IPS-15b (cell line): ENCODE measurements at regions not wholly inside any gene's neighbourhood (a gene's known extent, or its start where the extent isn't known, plus 50 kb on each side); places are given as distances from the start of the nearest gene placed in this dataset.

Experiments used
- H3K27me3 ChIP-seq: one replicate; pipeline ENCODE4 v1.6.1; 2013; ENCODE audit warnings: low read length; ENCODE audit not compliant: control insufficient read depth, insufficient read depth
- H3K36me3 ChIP-seq: one replicate; pipeline ENCODE4 v1.6.1; 2013; ENCODE audit warnings: low read length; ENCODE audit not compliant: control insufficient read depth, insufficient read depth
- H3K4me1 ChIP-seq: one replicate; pipeline ENCODE4 v1.6.1; 2013; ENCODE audit warnings: mild to moderate bottlenecking, low read length; ENCODE audit not compliant: control insufficient read depth, insufficient read depth
- H3K4me3 ChIP-seq: one replicate; pipeline ENCODE4 v1.5.1; 2013; ENCODE audit warnings: low read depth, low read length
- H3K9ac ChIP-seq: one replicate; pipeline ENCODE4 v1.6.1; 2013; ENCODE audit warnings: low read depth, mild to moderate bottlenecking, low read length
- H3K9me3 ChIP-seq: one replicate; pipeline ENCODE4 v1.6.1; 2013; ENCODE audit warnings: mild to moderate bottlenecking, low read length; ENCODE audit not compliant: control insufficient read depth, insufficient read depth

- no peaks in the 10 kb centered on the region for H3K9me3 ChIP-seq
- H3K4me1 ChIP-seq = no peaks in the 10 kb centered on the region
- no peak overlapping the region for H3K9ac ChIP-seq
- H3K4me3 ChIP-seq = no peak overlapping the region
- H3K27me3 ChIP-seq = no peaks in the 10 kb centered on the region
- no peaks in the 10 kb centered on the region for H3K36me3 ChIP-seq
These were observed 304.2 kb downstream of the DNAH5 start for GRCh38 chr5:13640270-13640669.

GRCh38 chr5:13632676-13633075, 311.8 kb downstream of the DNAH5 start:
- Histone ChIP-seq H3K9me3 (no peaks in the 10 kb centered on the region), H3K4me1 (no peaks in the 10 kb centered on the region), H3K9ac (no peak overlapping the region)

GRCh38 chr5:13629218-13629617, 315.3 kb downstream of the DNAH5 start:
- H3K27me3 ChIP-seq = no peaks in the 10 kb centered on the region
- H3K9ac ChIP-seq = no peak overlapping the region
- H3K9me3 ChIP-seq = no peaks in the 10 kb centered on the region
- H3K4me3 ChIP-seq = no peak overlapping the region
- H3K36me3 ChIP-seq = no peaks in the 10 kb centered on the region
- H3K4me1 ChIP-seq = no peaks in the 10 kb centered on the region

More at GRCh38 chr5:13632676-13633075, 311.8 kb downstream of the DNAH5 start:
- H3K27me3 ChIP-seq = no peaks in the 10 kb centered on the region
- H3K36me3 ChIP-seq = no peaks in the 10 kb centered on the region
- H3K4me3 ChIP-seq = no peak overlapping the region

GRCh38 chr5:13627673-13628454, 316.6 kb downstream of the DNAH5 start:
- H3K27me3 ChIP-seq = no peaks in the 10 kb centered on the region
- H3K36me3 ChIP-seq = no peaks in the 10 kb centered on the region
- no peak overlapping the region for H3K9ac ChIP-seq
- H3K4me1 ChIP-seq = no peaks in the 10 kb centered on the region
- no peak overlapping the region for H3K4me3 ChIP-seq
- no peaks in the 10 kb centered on the region for H3K9me3 ChIP-seq

- Histone ChIP-seq H3K36me3 (no peaks in the 10 kb centered on the region), H3K9ac (no peak overlapping the region), H3K4me3 (no peak overlapping the region), H3K9me3 (no peaks in the 10 kb centered on the region), H3K27me3 (no peaks in the 10 kb centered on the region), H3K4me1 (no peaks in the 10 kb centered on the region)
These were observed 318.8 kb downstream of the DNAH5 start for GRCh38 chr5:13625616-13626198.

GRCh38 chr5:13624283-13625074, 320.0 kb downstream of the DNAH5 start:
- no peaks in the 10 kb centered on the region for H3K4me1 ChIP-seq
- no peaks in the 10 kb centered on the region for H3K27me3 ChIP-seq
- H3K9ac ChIP-seq = no peak overlapping the region
- H3K4me3 ChIP-seq = no peak overlapping the region
- no peaks in the 10 kb centered on the region for H3K9me3 ChIP-seq
- no peaks in the 10 kb centered on the region for H3K36me3 ChIP-seq

- H3K9ac ChIP-seq = no peak overlapping the region
- H3K9me3 ChIP-seq = no peaks in the 10 kb centered on the region
- no peaks in the 10 kb centered on the region for H3K36me3 ChIP-seq
- H3K27me3 ChIP-seq = no peaks in the 10 kb centered on the region
- H3K4me3 ChIP-seq = no peak overlapping the region
- no peaks in the 10 kb centered on the region for H3K4me1 ChIP-seq
These were observed 330.9 kb downstream of the DNAH5 start for GRCh38 chr5:13613621-13614020.

GRCh38 chr5:13611604-13612003, 332.9 kb downstream of the DNAH5 start:
- H3K27me3 ChIP-seq = no peaks in the 10 kb centered on the region
- no peak overlapping the region for H3K4me3 ChIP-seq
- no peaks in the 10 kb centered on the region for H3K4me1 ChIP-seq
- no peak overlapping the region for H3K9ac ChIP-seq
- H3K36me3 ChIP-seq = no peaks in the 10 kb centered on the region
- H3K9me3 ChIP-seq = no peaks in the 10 kb centered on the region

GRCh38 chr5:13609504-13609903, 335.0 kb downstream of the DNAH5 start:
- no peaks in the 10 kb centered on the region for H3K36me3 ChIP-seq
- H3K9me3 ChIP-seq = no peaks in the 10 kb centered on the region
- no peak overlapping the region for H3K4me3 ChIP-seq
- no peaks in the 10 kb centered on the region for H3K27me3 ChIP-seq
- no peaks in the 10 kb centered on the region for H3K4me1 ChIP-seq
- H3K9ac ChIP-seq = no peak overlapping the region

- no peak overlapping the region for H3K4me3 ChIP-seq
- no peaks in the 10 kb centered on the region for H3K27me3 ChIP-seq
- H3K9me3 ChIP-seq = no peaks in the 10 kb centered on the region
- H3K36me3 ChIP-seq = no peaks in the 10 kb centered on the region
- no peaks in the 10 kb centered on the region for H3K4me1 ChIP-seq
- H3K9ac ChIP-seq = no peak overlapping the region
These were observed 338.4 kb downstream of the DNAH5 start for GRCh38 chr5:13606051-13606450.

GRCh38 chr5:13601112-13601511, 343.4 kb downstream of the DNAH5 start:
- Histone ChIP-seq H3K27me3 (no peaks in the 10 kb centered on the region), H3K4me1 (no peaks in the 10 kb centered on the region), H3K4me3 (no peak overlapping the region)

GRCh38 chr5:13595978-13596377, 348.5 kb downstream of the DNAH5 start:
- Histone ChIP-seq H3K9me3 (no peaks in the 10 kb centered on the region), H3K4me3 (no peak overlapping the region)

More at GRCh38 chr5:13601112-13601511, 343.4 kb downstream of the DNAH5 start:
- Histone ChIP-seq H3K9ac (no peak overlapping the region), H3K36me3 (no peaks in the 10 kb centered on the region), H3K9me3 (no peaks in the 10 kb centered on the region)

More at GRCh38 chr5:13595978-13596377, 348.5 kb downstream of the DNAH5 start:
- Histone ChIP-seq H3K27me3 (no peaks in the 10 kb centered on the region), H3K36me3 (no peaks in the 10 kb centered on the region), H3K4me1 (no peaks in the 10 kb centered on the region), H3K9ac (no peak overlapping the region)
